ENCODE measurements at regions not wholly inside any gene's neighbourhood (a gene's known extent, or its start where the extent isn't known, plus 50 kb on each side); places are given as distances from the start of the nearest gene placed in this dataset.
"Not testable (repeated sequence)": the region's sequence is repeated elsewhere in the genome, so short reads cannot be mapped to it uniquely, and the experiment has no call there.

DNA sequence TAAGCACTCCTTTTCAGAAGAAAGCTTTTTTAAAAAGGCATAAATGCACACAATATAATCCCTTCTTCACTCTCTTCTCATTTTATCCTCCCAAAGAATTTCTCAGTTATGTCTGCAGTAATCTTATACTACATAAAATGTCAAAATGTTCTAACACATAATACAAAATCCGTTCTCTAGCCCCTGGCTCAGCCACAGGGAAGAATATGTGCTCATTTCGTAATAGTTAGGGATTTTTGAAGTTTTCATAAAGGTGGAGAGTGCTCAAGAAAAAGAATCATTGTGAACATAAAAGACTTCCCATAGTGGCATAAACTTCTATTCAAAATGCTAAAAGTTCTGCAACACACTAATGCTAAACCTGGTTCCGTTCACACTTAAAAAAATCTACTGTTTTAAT, 1410.7 kb upstream of the C9orf72 start:
- H3K4me1 ChIP-seq (ENCODE audit: insufficient read depth, low read length): no peaks in the 10 kb centered on the region
- no peak overlapping the region for H3K56ac ChIP-seq (ENCODE audit: insufficient read length, low read depth, low read length)
- no peak overlapping the region for H4K8ac ChIP-seq (replicated peaks; ENCODE audit: insufficient read length, low read depth, low read length)
- no peak overlapping the region for H2BK15ac ChIP-seq (ENCODE audit: low read depth, low read length)
- Mint-ChIP-seq H3K4me1 (peaks cover 2 to 9% of the 10 kb centered on the region in 2 experiments; a peak in 2 of 4 replicates), H3K27ac (no peak overlapping the region), H3K36me3 (ENCODE audit: insufficient read depth in 1 of 3, low read depth in 3 of 3) (peaks cover 0 to 8% (median 6%) of the 10 kb centered on the region in 3 experiments; a peak in 5 of 7 replicates), H3K27me3 (ENCODE audit: low read depth) (no peaks in the 10 kb centered on the region; the same call in 1 of the 2 replicates), H3K9me3 (peaks cover 4 to 8% of the 10 kb centered on the region in 2 experiments; a peak in 4 of 5 replicates), H3K4me3 (no peak overlapping the region)
- H4K91ac ChIP-seq (ENCODE audit: insufficient read length, low read depth, low read length): no peak overlapping the region
- no peak overlapping the region for H2AFZ ChIP-seq (ENCODE audit: low read length)
- no CpG with 5 or more reads among the region's 3 CpGs for WGBS (ENCODE audit: extremely low coverage, insufficient read length, low lambda C conversion rate)
- DNase-seq: no peak
- H3K4ac ChIP-seq (ENCODE audit: low read depth, low read length): no peak overlapping the region
- no peak overlapping the region for H3K14ac ChIP-seq (ENCODE audit: insufficient read depth, low read length)
- no peaks in the 10 kb centered on the region for H3K23me2 ChIP-seq (ENCODE audit: insufficient read length, low read depth, low read length, poor library complexity, severe bottlenecking)
- no peak overlapping the region for H3T11ph ChIP-seq (ENCODE audit: low read length)
- no peak overlapping the region for H2BK20ac ChIP-seq (ENCODE audit: low read depth, low read length, poor library complexity, severe bottlenecking)
- no peaks in the 10 kb centered on the region for H3K9me3 ChIP-seq (ENCODE audit: control insufficient read depth, low read depth, low read length)
- H2AK5ac ChIP-seq (ENCODE audit: insufficient read length, low read length): no peak overlapping the region
- H3K27me3 ChIP-seq (ENCODE audit: insufficient read depth, low read length): no peaks in the 10 kb centered on the region
- H3K79me1 ChIP-seq (ENCODE audit: insufficient read depth, low read depth, low read length, poor library complexity, severe bottlenecking): no peaks in the 10 kb centered on the region
- no peak overlapping the region for H2BK120ac ChIP-seq (ENCODE audit: low read depth, low read length, poor library complexity, severe bottlenecking)
- H3K4me2 ChIP-seq (ENCODE audit: insufficient read depth, insufficient read length, low read length): no peak overlapping the region
- no peak overlapping the region for H3K18ac ChIP-seq (ENCODE audit: insufficient read length, low read depth, low read length)
- TF ChIP-seq, protein P1, sequence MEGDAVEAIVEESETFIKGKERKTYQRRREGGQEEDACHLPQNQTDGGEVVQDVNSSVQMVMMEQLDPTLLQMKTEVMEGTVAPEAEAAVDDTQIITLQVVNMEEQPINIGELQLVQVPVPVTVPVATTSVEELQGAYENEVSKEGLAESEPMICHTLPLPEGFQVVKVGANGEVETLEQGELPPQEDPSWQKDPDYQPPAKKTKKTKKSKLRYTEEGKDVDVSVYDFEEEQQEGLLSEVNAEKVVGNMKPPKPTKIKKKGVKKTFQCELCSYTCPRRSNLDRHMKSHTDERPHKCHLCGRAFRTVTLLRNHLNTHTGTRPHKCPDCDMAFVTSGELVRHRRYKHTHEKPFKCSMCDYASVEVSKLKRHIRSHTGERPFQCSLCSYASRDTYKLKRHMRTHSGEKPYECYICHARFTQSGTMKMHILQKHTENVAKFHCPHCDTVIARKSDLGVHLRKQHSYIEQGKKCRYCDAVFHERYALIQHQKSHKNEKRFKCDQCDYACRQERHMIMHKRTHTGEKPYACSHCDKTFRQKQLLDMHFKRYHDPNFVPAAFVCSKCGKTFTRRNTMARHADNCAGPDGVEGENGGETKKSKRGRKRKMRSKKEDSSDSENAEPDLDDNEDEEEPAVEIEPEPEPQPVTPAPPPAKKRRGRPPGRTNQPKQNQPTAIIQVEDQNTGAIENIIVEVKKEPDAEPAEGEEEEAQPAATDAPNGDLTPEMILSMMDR (conservative IDR thresholded peaks at IDR 0.05): no peak
- H3K79me2 ChIP-seq (ENCODE audit: insufficient read depth, low read length): no peaks in the 10 kb centered on the region
- H4K20me1 ChIP-seq (ENCODE audit: control insufficient read depth, insufficient read depth, insufficient read length): no peaks in the 10 kb centered on the region
- no peak overlapping the region for H3K27ac ChIP-seq (ENCODE audit: insufficient read length, low read depth, low read length)
- no peak overlapping the region for H2BK12ac ChIP-seq (ENCODE audit: insufficient read length, low read depth, low read length)
- no peak overlapping the region for H4K5ac ChIP-seq (ENCODE audit: insufficient read length, low read depth, low read length)
- no peak overlapping the region for H2BK5ac ChIP-seq (ENCODE audit: insufficient read length, low read length)
- H3K9ac ChIP-seq (ENCODE audit: extremely low read depth, insufficient read length, low read length): no peak overlapping the region
- no peak overlapping the region for H3K23ac ChIP-seq (ENCODE audit: insufficient read length, low read depth, low read length)

DNA sequence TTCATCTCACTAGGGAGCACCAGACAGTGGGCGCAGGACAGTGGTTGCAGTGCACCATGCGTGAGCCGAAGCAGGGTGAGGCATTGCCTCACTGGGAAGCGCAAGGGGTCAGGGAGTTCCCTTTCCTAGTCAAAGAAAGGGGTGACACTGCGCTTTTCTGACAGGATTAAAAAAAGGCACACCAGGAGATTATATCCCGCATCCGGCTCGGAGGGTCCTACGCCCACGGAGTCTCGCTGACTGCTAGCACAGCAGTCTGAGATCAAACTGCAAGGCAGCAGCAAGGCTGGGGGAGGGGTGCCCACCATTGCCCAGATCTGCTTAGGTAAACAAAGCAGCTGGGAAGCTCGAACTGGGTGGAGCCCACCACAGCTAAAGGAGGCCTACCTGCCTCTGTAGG, 1416.7 kb upstream of the C9orf72 start:
- not testable (repeated sequence) for H3K27ac ChIP-seq (ENCODE audit: insufficient read length, low read depth, low read length); H3K4ac ChIP-seq (ENCODE audit: low read depth, low read length); H3K4me2 ChIP-seq (ENCODE audit: insufficient read depth, insufficient read length, low read length); H3K79me2 ChIP-seq (ENCODE audit: insufficient read depth, low read length); H2AFZ ChIP-seq (ENCODE audit: low read length); H2BK12ac ChIP-seq (ENCODE audit: insufficient read length, low read depth, low read length); DNase-seq; H2BK5ac ChIP-seq (ENCODE audit: insufficient read length, low read length); H3K14ac ChIP-seq (ENCODE audit: insufficient read depth, low read length); H2BK120ac ChIP-seq (ENCODE audit: low read depth, low read length, poor library complexity, severe bottlenecking); H3K79me1 ChIP-seq (ENCODE audit: insufficient read depth, low read depth, low read length, poor library complexity, severe bottlenecking); H3K27ac Mint-ChIP-seq; H3K4me3 Mint-ChIP-seq; H3K4me1 Mint-ChIP-seq; H3K23me2 ChIP-seq (ENCODE audit: insufficient read length, low read depth, low read length, poor library complexity, severe bottlenecking); H3K27me3 ChIP-seq (ENCODE audit: insufficient read depth, low read length); H3K56ac ChIP-seq (ENCODE audit: insufficient read length, low read depth, low read length); H3K9ac ChIP-seq (ENCODE audit: extremely low read depth, insufficient read length, low read length); H2BK20ac ChIP-seq (ENCODE audit: low read depth, low read length, poor library complexity, severe bottlenecking); H3K27me3 Mint-ChIP-seq (ENCODE audit: low read depth); H3K18ac ChIP-seq (ENCODE audit: insufficient read length, low read depth, low read length); H4K91ac ChIP-seq (ENCODE audit: insufficient read length, low read depth, low read length); H3K4me1 ChIP-seq (ENCODE audit: insufficient read depth, low read length); H3K23ac ChIP-seq (ENCODE audit: insufficient read length, low read depth, low read length); H2AK5ac ChIP-seq (ENCODE audit: insufficient read length, low read length); H4K5ac ChIP-seq (ENCODE audit: insufficient read length, low read depth, low read length); H4K8ac ChIP-seq (replicated peaks; ENCODE audit: insufficient read length, low read depth, low read length); H2BK15ac ChIP-seq (ENCODE audit: low read depth, low read length); H4K20me1 ChIP-seq (ENCODE audit: control insufficient read depth, insufficient read depth, insufficient read length); H3T11ph ChIP-seq (ENCODE audit: low read length)
- no CpG with 5 or more reads among the region's 12 CpGs for WGBS (ENCODE audit: extremely low coverage, insufficient read length, low lambda C conversion rate)
- H3K9me3 ChIP-seq (ENCODE audit: control insufficient read depth, low read depth, low read length): peaks cover 11% of the 10 kb centered on the region
- H3K9me3 Mint-ChIP-seq: peaks cover 29 to 41% of the 10 kb centered on the region in 2 experiments
- peaks cover 14 to 31% (median 17%) of the 10 kb centered on the region in 3 experiments for H3K36me3 Mint-ChIP-seq (ENCODE audit: insufficient read depth in 1 of 3, low read depth in 3 of 3)

All from H9 (cell line).